GM04503 (cell line): ENCODE measurements at regions not wholly inside any gene's neighbourhood (a gene's known extent, or its start where the extent isn't known, plus 50 kb on each side); places are given as distances from the start of the nearest gene placed in this dataset.
"Not testable (repeated sequence)": the region's sequence is repeated elsewhere in the genome, so short reads cannot be mapped to it uniquely, and the experiment has no call there.

ENCODE experiments used
- DNase-seq: peaks from one replicate; pipeline ENCODE4 v3.0.0-alpha.2; 2012; ENCODE audit warnings: low read depth

- DNase-seq, result no peak
These were observed 128.4 kb upstream of the MPHOSPH6 start for GRCh38 chr16:82298472-82298871.

- no peak for DNase-seq
These were observed 125.5 kb upstream of the MPHOSPH6 start for GRCh38 chr16:82295290-82296201.

GRCh38 chr16:82293671-82294070 lies 123.6 kb upstream of the MPHOSPH6 start:
- DNase-seq, result no peak

- DNase-seq, result no peak
These were observed 117.9 kb upstream of the MPHOSPH6 start for GRCh38 chr16:82287937-82288336.

- DNase-seq, result no peak
These were observed 112.6 kb upstream of the MPHOSPH6 start for GRCh38 chr16:82282662-82283061.

GRCh38 chr16:82281544-82281943 lies 111.5 kb upstream of the MPHOSPH6 start:
- DNase-seq, result no peak

- DNase-seq, result no peak
These were observed 110.8 kb upstream of the MPHOSPH6 start for GRCh38 chr16:82280867-82281266.

- DNase-seq, result not testable (repeated sequence)
These were observed 105.3 kb upstream of the MPHOSPH6 start for GRCh38 chr16:82275349-82275748.

- no peak for DNase-seq
These were observed 101.6 kb upstream of the MPHOSPH6 start for GRCh38 chr16:82271636-82272035.

GRCh38 chr16:82267675-82268074 lies 97.7 kb upstream of the MPHOSPH6 start:
- not testable (repeated sequence) for DNase-seq

GRCh38 chr16:82265809-82266208 lies 95.8 kb upstream of the MPHOSPH6 start:
- no peak for DNase-seq

GRCh38 chr16:82264756-82265155 lies 94.7 kb upstream of the MPHOSPH6 start:
- DNase-seq, result no peak

- DNase-seq, result no peak
These were observed 93.6 kb upstream of the MPHOSPH6 start for GRCh38 chr16:82263521-82264143.

- DNase-seq, result no peak
These were observed 92.2 kb upstream of the MPHOSPH6 start for GRCh38 chr16:82262244-82262643.

GRCh38 chr16:82260212-82260795 lies 90.3 kb upstream of the MPHOSPH6 start:
- DNase-seq, result no peak

GRCh38 chr16:82259731-82260130 lies 89.7 kb upstream of the MPHOSPH6 start:
- no peak for DNase-seq

- no peak for DNase-seq
These were observed 88.0 kb upstream of the MPHOSPH6 start for GRCh38 chr16:82257990-82258389.

- no peak for DNase-seq
These were observed 82.6 kb upstream of the MPHOSPH6 start for GRCh38 chr16:82252582-82252981.

GRCh38 chr16:82248677-82249076 lies 78.7 kb upstream of the MPHOSPH6 start:
- DNase-seq, result no peak

GRCh38 chr16:82248012-82248656 lies 78.1 kb upstream of the MPHOSPH6 start:
- no peak for DNase-seq

GRCh38 chr16:82242201-82242600 lies 72.2 kb upstream of the MPHOSPH6 start:
- DNase-seq, result no peak

- no peak for DNase-seq
These were observed 71.5 kb upstream of the MPHOSPH6 start for GRCh38 chr16:82241469-82242052.
